ENCODE measurements at regions not wholly inside any gene's neighbourhood (a gene's known extent, or its start where the extent isn't known, plus 50 kb on each side); places are given as distances from the start of the nearest gene placed in this dataset.

DNA sequence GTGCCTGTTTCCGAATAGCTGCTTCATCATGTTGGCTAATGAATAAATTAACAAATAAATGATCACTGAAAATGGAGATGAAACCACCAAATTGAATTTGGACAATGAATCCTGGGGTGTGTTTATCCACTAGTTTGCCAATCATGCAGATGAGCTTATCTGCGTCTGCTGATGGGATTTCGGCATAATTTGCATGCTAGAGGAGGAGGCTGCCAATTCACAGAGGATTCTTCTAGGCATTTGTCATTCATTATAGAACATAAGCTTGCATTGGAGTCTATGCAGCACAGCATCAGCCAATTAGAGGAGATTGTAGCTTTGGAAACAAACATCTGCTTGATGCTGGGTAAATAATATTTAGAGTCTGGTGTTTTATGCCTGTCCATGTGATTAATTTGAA is 123.1 kb downstream of the NPIPB5 start:
- DNase-seq (ENCODE audit: low read depth): no peak

DNA sequence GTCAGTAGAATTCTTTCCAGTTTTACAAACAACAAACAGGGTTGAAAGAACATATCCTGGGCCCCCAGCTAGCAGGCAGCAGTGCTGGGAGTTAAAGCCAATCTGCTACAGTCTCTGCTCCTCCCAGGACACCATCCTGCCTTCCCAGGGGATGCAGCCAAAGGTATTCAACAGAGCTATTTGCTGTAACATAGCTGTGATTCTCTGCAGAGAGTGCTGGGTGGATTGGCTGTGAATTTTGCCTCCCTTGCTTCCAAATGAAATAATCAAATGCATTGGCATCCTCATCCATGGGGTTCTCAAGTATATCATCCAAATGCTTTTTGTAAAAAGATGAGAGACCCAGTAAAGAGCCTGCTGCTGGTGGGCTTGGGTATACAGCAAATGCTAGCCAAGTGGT is 124.3 kb downstream of the NPIPB5 start:
- no peak for DNase-seq (ENCODE audit: low read depth)
- no peak overlapping the region for H3K4me3 ChIP-seq (ENCODE audit: low read depth, low read length)
- TF ChIP-seq, protein P1, sequence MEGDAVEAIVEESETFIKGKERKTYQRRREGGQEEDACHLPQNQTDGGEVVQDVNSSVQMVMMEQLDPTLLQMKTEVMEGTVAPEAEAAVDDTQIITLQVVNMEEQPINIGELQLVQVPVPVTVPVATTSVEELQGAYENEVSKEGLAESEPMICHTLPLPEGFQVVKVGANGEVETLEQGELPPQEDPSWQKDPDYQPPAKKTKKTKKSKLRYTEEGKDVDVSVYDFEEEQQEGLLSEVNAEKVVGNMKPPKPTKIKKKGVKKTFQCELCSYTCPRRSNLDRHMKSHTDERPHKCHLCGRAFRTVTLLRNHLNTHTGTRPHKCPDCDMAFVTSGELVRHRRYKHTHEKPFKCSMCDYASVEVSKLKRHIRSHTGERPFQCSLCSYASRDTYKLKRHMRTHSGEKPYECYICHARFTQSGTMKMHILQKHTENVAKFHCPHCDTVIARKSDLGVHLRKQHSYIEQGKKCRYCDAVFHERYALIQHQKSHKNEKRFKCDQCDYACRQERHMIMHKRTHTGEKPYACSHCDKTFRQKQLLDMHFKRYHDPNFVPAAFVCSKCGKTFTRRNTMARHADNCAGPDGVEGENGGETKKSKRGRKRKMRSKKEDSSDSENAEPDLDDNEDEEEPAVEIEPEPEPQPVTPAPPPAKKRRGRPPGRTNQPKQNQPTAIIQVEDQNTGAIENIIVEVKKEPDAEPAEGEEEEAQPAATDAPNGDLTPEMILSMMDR (IDR thresholded peaks at IDR 0.05; ENCODE audit: insufficient read depth, low read depth, low read length, missing control alignments): no peak

More for the DNA sequence above, 123.1 kb downstream of the NPIPB5 start:
- H3K4me3 ChIP-seq (ENCODE audit: low read depth, low read length): no peak overlapping the region
- TF ChIP-seq, protein P1 (IDR thresholded peaks at IDR 0.05; ENCODE audit: insufficient read depth, low read depth, low read length, missing control alignments): no peak

DNA sequence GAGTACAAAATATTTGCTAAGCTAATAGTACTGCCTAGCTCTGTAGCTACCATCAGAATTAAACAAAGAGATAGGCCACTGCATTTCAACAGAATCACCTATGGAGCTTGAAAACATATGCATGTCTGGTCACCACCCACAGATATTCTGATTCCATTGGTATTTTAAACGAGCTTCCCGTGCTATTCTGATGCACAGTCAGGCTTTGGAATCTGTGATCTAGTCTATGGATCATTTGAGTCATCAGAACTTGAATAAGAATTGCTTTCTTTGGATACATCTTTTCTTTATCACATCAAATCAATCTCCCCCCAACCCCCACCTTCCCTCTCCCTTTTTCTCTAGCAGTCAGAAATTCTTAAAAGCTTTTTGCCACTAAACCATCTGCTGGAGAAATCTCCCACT is 124.7 kb downstream of the NPIPB5 start:
- H3K4me3 ChIP-seq (ENCODE audit: low read depth, low read length): no peak overlapping the region
- TF ChIP-seq, protein P1 (IDR thresholded peaks at IDR 0.05; ENCODE audit: insufficient read depth, low read depth, low read length, missing control alignments): no peak
- no peak for DNase-seq (ENCODE audit: low read depth)

DNA sequence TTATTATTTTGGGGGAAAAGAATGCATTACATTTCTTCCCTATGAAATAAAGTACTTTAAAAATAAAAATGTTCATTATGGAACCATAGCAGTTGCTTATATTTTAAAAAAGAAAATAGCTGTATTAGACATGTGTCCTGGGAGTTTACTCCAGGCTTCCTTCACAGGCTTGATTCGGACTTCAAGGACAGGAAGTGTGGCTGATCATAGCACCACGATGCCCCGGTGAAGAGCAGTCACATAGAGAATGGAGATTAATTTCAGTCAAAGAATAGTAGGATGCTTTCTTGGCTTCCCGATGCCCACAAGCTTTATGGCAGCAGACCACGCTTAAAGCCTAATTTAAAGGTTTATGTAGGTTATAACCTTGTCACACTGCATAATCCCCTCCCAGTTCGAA is 125.1 kb downstream of the NPIPB5 start:
- no peak for DNase-seq (ENCODE audit: low read depth)
- H3K4me3 ChIP-seq (ENCODE audit: low read depth, low read length): no peak overlapping the region
- TF ChIP-seq, protein P1 (IDR thresholded peaks at IDR 0.05; ENCODE audit: insufficient read depth, low read depth, low read length, missing control alignments): no peak

DNA sequence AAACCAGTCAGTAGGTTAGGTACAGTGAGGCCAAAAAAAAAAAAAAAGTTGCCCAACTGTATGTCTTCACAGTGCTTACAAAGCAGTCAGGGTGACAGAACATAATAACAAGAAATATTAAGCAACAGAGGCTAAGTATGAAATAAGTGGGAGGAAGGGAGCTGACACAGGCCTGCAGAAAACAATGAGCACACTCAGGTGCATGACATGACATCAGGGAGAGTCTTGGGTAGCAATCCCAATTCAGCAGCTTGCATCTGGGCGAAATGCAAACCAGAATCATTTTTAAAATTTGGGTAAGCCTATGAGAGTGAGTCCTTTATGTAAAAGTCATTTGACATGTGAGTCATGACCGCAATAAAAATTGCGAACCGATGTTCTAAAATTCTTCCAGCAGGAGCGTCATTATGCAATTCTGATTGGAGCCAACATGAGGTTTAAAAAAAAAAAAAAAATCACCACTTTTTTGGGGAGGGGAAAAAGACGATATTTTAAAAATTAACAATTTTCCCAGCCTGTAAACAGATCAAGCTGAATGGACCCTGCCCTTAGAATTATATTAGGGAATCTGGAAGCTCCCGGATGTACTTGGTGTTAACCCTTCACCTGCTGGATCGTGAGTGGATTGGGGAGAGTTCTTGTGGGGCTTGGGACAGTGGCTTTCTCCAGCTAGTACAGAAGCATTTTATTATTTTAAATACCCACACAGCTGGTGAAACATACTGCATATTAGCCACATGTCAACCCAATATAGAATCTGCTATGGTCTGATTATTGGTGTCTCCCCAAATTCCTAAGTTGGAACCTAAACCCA is 127.9 kb downstream of the NPIPB5 start:
- H3K4me3 ChIP-seq (ENCODE audit: low read depth, low read length): no peak overlapping the region
- TF ChIP-seq, protein P1 (IDR thresholded peaks at IDR 0.05; ENCODE audit: insufficient read depth, low read depth, low read length, missing control alignments): no peak
- no peak for DNase-seq (ENCODE audit: low read depth)

DNA sequence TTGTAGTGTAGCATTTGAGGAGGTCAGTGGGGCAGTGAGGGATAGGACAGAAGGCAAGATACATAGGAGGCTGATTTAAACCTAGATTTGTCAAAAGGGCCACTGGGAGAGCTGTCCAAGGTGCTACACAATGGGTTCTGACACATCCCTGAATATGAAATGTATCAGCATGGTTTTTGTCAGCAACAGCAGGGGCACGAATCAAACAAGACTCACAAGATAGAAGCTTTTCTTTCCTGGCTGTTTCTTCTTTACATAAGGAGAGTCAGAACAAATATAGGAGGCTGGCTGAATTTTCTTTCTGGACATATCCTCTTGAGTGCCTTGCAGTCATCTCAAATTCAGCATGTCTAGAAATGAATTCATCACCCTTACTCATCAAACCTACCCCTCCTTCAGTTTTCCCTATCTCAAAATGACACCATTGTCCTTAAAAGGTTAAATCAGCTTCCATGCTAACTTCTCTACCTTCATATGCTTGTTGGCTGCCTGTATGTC is 130.5 kb downstream of the NPIPB5 start:
- peak; percentile 29 for DNase-seq (ENCODE audit: low read depth)
- H3K4me3 ChIP-seq (ENCODE audit: low read depth, low read length): no peak overlapping the region
- TF ChIP-seq, protein P1 (IDR thresholded peaks at IDR 0.05; ENCODE audit: insufficient read depth, low read depth, low read length, missing control alignments): no peak

Data from GM12865 (cell line).